GM23338 (cell line): ENCODE measurements at regions not wholly inside any gene's neighbourhood (a gene's known extent, or its start where the extent isn't known, plus 50 kb on each side); places are given as distances from the start of the nearest gene placed in this dataset.

Experiments
- ATAC-seq: fragments of 200-7000 bp; cut with Tn5 transposase; 3 replicates; pipeline ENCODE4 v1.9.1; 2020
- DNase-seq: peaks from one replicate; pipeline ENCODE4 v3.0.0-alpha.2; 2015; ENCODE audit warnings: low spot score
- H2AFZ ChIP-seq: fragments of 200-600 bp; sonication (generic); 2 replicates; pipeline ENCODE4 v1.8.0; 2016; ENCODE audit warnings: antibody characterized with exemption, mild to moderate bottlenecking, moderate library complexity
- H3F3A ChIP-seq: fragments of 200-600 bp; sonication (generic); replicated peaks from 2 replicates; pipeline ENCODE4 v1.8.0; 2017; ENCODE audit warnings: antibody characterized with exemption, mixed run types, low read depth
- H3K27ac ChIP-seq: fragments of 200-600 bp; sonication (generic); 2 replicates; pipeline ENCODE4 v1.6.1; 2016; ENCODE audit warnings: low read depth
- H3K27me3 ChIP-seq: fragments of 200-600 bp; sonication (generic); 2 replicates; pipeline ENCODE4 v1.8.0; 2016; ENCODE audit warnings: mild to moderate bottlenecking, mixed run types, moderate library complexity; ENCODE audit not compliant: insufficient read depth
- H3K36me3 ChIP-seq: fragments of 200-600 bp; sonication (generic); 2 replicates; pipeline ENCODE4 v1.8.0; 2016; ENCODE audit warnings: mild to moderate bottlenecking; ENCODE audit not compliant: insufficient read depth
- H3K4me1 ChIP-seq: fragments of 200-600 bp; sonication (generic); 2 replicates; pipeline ENCODE4 v1.8.0; 2016; ENCODE audit warnings: mild to moderate bottlenecking, moderate library complexity; ENCODE audit not compliant: insufficient read depth
- H3K4me2 ChIP-seq: fragments of 200-600 bp; sonication (generic); 2 replicates; pipeline ENCODE4 v1.7.1; 2017; ENCODE audit warnings: mixed run types
- H3K4me3 ChIP-seq: fragments of 200-600 bp; sonication (generic); 2 replicates; pipeline ENCODE4 v1.6.1; 2016; ENCODE audit warnings: mixed run types
- H3K79me2 ChIP-seq: fragments of 200-600 bp; sonication (generic); replicated peaks from 2 replicates; pipeline ENCODE4 v1.8.0; 2017; ENCODE audit warnings: mild to moderate bottlenecking; ENCODE audit not compliant: insufficient read depth
- H3K9me2 ChIP-seq: fragments of 200-600 bp; sonication (generic); 2 replicates; pipeline ENCODE4 v1.8.0; 2017; ENCODE audit not compliant: insufficient read depth
- H4K20me1 ChIP-seq: fragments of 200-600 bp; sonication (generic); replicated peaks from 2 replicates; pipeline ENCODE4 v1.8.0; 2017; ENCODE audit warnings: mild to moderate bottlenecking; ENCODE audit not compliant: insufficient read depth
- H3K27ac Mint-ChIP-seq: 2 replicates; pipeline ENCODE4 v1.8.0; 2020; ENCODE audit warnings: inconsistent platforms, mild to moderate bottlenecking, moderate library complexity, mixed read lengths
- H3K27me3 Mint-ChIP-seq: 3 replicates; pipeline ENCODE4 v1.8.0; 2022; ENCODE audit warnings: low read depth, mild to moderate bottlenecking, moderate library complexity, mixed read lengths, inconsistent platforms; ENCODE audit not compliant: insufficient read depth, poor library complexity
- H3K36me3 Mint-ChIP-seq: 3 replicates; pipeline ENCODE4 v1.8.0; 2021; ENCODE audit warnings: low read depth, mild to moderate bottlenecking, inconsistent platforms, moderate library complexity, mixed read lengths
- H3K4me1 Mint-ChIP-seq: 3 replicates; pipeline ENCODE4 v1.8.0; 2020; ENCODE audit warnings: mild to moderate bottlenecking, inconsistent platforms, mixed read lengths
- H3K4me3 Mint-ChIP-seq: 3 replicates; pipeline ENCODE4 v1.8.0; 2021; ENCODE audit warnings: moderate library complexity, mild to moderate bottlenecking, inconsistent platforms, mixed read lengths
- H3K9me3 Mint-ChIP-seq: 3 replicates; pipeline ENCODE4 v1.8.0; 2020; ENCODE audit warnings: moderate library complexity, mild to moderate bottlenecking, inconsistent platforms, mixed read lengths
- CTCF ChIP-seq, 2 experiments: fragments of 200-600 bp in 1 of 2; sonication (generic) in 1 of 2; conservative IDR thresholded peaks; 2 replicates each; pipeline versions ENCODE4 v1.5.1 to v1.6.1; 2016 to 2017; ENCODE audit warnings: antibody characterized with exemption in 2 of 2, low read depth in 2 of 2, mild to moderate bottlenecking in 2 of 2, moderate library complexity in 1 of 2
- EZH2 ChIP-seq: fragments of 200-600 bp; sonication (generic); IDR thresholded peaks from one replicate; pipeline ENCODE4 v1.8.0; 2017; ENCODE audit warnings: antibody characterized with exemption, mild to moderate bottlenecking, low read depth; ENCODE audit not compliant: unreplicated experiment
- EZH2phosphoT487 ChIP-seq: fragments of 200-600 bp; sonication (generic); IDR thresholded peaks from one replicate; pipeline ENCODE4 v1.8.1; 2018; ENCODE audit warnings: antibody characterized with exemption; ENCODE audit not compliant: unreplicated experiment
- NANOG ChIP-seq: IDR thresholded peaks from 2 replicates; pipeline ENCODE4 v1.6.1; 2016; ENCODE audit warnings: antibody characterized with exemption, borderline replicate concordance
- POLR2AphosphoS5 ChIP-seq: IDR thresholded peaks from 2 replicates; pipeline ENCODE4 v1.6.1; 2016; ENCODE audit warnings: antibody characterized with exemption, low read depth
- STAT1 ChIP-seq: IDR thresholded peaks from one replicate; pipeline ENCODE4 v1.6.1; 2016; ENCODE audit warnings: antibody characterized with exemption; ENCODE audit not compliant: unreplicated experiment
- ZNF331 ChIP-seq: fragments of 250-450 bp; sonication (Bioruptor Pico); IDR thresholded peaks from 2 replicates; pipeline ENCODE4 v1.5.0; 2020; ENCODE audit warnings: low read depth, mild to moderate bottlenecking, moderate library complexity
- ZNF462 ChIP-seq: fragments of 250-450 bp; sonication (Bioruptor Pico); IDR thresholded peaks from 2 replicates; pipeline ENCODE4 v1.5.0; 2020; ENCODE audit warnings: mild to moderate bottlenecking, moderate library complexity

GRCh38 chr4:117203231-117203630 lies 117.9 kb upstream of the TRAM1L1 start:
- no peaks in the 10 kb centered on the region for H3K9me3 Mint-ChIP-seq
- Histone ChIP-seq H3K4me2 (no peak overlapping the region), H3K79me2 (no peaks in the 10 kb centered on the region), H3K9me2 (peaks cover 6% of the 10 kb centered on the region; the same call in 1 of the 2 replicates), H2AFZ (no peak overlapping the region), H3K36me3 (no peaks in the 10 kb centered on the region), H3F3A (no peaks in the 10 kb centered on the region), H4K20me1 (no peaks in the 10 kb centered on the region), H3K4me3 (no peak overlapping the region), H3K4me1 (no peaks in the 10 kb centered on the region), H3K27ac (no peak overlapping the region), H3K27me3 (no peaks in the 10 kb centered on the region)
- DNase-seq (no peak), ATAC-seq (no peak)
- no peaks in the 10 kb centered on the region for H3K36me3 Mint-ChIP-seq
- no peak for TF ChIP-seq EZH2
- no peak for TF ChIP-seq ZNF331 (CRISPR knock-in tag)
- no peak for TF ChIP-seq POLR2AphosphoS5
- no peak for TF ChIP-seq NANOG
- no peak for TF ChIP-seq STAT1
- TF ChIP-seq ZNF462 (CRISPR knock-in tag), result no peak
- TF ChIP-seq CTCF (conservative IDR thresholded peaks at IDR 0.05; ENCODE audit: low read depth in 2 of 2), result no peak
- TF ChIP-seq EZH2phosphoT487, result no peak
- H3K27me3 Mint-ChIP-seq, result no peaks in the 10 kb centered on the region
- H3K4me1 Mint-ChIP-seq, result peaks cover 6% of the 10 kb centered on the region
- no peak overlapping the region for H3K4me3 Mint-ChIP-seq
- no peak overlapping the region for H3K27ac Mint-ChIP-seq
